ENCODE measurements at regions not wholly inside any gene's neighbourhood (a gene's known extent, or its start where the extent isn't known, plus 50 kb on each side); places are given as distances from the start of the nearest gene placed in this dataset.

DNA sequence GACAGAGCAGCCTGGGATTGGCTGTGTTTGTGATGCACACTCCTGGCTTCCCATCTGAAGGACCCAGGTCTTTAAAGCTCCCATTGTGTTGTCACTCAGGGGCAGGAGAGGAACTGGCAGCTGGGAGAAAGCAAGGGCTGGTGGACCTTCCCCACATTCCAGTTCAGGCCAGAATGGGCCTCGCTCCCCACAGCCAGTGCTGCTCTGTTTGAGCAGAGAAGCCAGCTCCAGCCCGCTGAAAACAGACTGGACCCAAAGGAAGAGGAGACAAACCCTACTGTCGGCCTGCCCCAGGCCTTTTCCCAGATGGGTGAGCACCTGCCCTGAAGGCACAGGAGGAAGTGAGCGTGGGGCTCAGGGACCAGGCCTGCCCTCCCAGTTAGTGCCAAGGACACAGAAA is 499.4 kb downstream of the NPHP4 start:
- DNase-seq = no peak
- no peak for ATAC-seq (ENCODE audit: poor library complexity)
- intact Hi-C loops (cut with DNase I) = no loop called here

DNA sequence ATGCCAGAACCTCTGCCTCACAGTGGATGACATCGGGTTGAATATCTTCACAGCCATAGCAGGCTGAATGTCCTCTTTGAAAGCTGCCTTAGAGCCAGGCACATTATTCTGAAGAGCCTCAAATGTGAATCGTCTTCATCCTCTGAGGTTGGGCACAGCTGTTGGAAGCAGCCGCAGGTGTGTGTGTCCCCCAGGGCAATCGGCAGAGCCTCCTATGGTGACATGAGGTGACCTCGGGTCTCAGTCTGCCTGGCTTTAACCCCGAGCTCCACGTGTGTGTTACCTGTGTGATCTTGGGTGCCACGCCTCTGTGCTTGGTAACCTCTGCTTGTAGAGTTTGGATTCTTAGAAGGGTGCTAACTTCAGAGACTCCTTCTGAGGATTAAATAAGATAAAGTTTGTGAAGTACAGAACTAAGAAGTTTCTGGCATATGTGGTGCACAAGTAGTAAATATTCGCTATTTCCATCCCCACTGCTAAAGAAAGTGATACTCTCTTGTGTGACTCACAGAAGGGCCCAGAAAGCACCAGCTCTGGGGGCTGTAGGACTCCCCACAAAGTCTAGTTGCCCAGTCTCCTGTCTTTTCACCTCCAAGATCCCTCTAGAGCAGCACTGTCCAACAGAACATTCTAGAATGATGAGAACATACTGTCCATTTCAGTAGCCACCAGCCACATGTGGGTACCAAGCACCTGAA is 500.9 kb downstream of the NPHP4 start:
- DNase-seq (no peak), ATAC-seq (ENCODE audit: poor library complexity) (no peak)
- intact Hi-C loops (cut with DNase I) = no loop called here

GRCh38 chr1:5490635-5491034 is 501.6 kb downstream of the NPHP4 start:
- intact Hi-C loops (cut with DNase I) = no loop called here
- DNase-seq (no peak), ATAC-seq (ENCODE audit: poor library complexity) (no peak)

DNA sequence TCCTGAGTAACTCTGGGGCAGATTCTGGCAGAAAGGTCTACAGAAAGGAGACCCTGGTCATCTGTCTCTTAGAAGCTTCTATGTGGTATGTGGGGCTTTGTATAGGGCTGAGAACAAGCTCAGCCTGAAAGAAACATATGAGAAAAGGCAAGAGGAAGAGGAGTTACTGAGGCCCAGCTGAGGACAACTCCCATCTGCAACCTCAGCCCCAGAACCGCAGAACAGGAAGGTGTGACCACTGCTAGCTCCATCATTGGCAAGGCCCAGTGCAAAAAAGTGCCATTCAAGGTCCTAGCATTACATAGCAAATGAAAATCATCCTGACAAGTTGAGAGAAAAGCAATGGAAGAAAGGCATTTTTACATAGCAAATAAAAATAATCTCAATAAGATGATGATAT is 503.8 kb downstream of the NPHP4 start:
- intact Hi-C loops (cut with DNase I) = no loop called here
- DNase-seq = no peak
- no peak for ATAC-seq (ENCODE audit: poor library complexity)

DNA sequence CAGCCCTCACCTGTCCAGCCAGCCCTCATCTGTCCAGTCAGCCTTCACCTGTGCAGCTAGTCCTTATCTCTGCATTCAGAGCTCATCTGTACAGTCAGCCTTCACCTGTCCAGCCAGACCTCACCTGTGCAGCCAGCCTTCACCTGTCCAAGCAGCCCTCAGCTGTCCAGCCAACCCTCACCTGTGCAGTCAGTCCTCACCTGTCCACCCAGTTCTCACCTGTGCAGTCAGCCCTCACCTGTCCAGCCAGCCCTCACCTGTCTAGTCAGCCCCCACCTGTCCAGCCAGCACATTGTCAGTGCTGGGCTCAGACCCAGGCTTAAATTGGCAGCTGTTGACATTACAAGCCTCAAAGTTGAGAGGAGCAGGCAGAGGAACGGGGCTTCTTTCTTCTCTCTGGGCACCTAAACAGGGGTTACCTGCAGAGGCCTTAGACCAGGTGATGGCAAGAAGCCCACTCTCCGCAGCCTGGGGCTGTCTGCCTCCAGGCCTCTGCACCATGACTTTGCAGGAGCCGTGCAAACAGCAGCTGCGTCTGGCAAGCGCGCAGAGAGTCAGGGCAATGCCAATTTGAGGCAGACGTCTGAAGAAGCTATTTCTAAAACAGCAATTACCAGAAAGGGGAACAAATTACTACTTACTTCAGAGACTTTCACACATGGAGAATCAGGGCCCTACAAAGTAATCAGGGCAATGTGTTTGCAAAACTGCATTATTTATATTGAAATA is 506.1 kb downstream of the NPHP4 start:
- intact Hi-C loops (cut with DNase I) = no loop called here
- no peak for DNase-seq
- no peak for ATAC-seq (ENCODE audit: poor library complexity)

DNA sequence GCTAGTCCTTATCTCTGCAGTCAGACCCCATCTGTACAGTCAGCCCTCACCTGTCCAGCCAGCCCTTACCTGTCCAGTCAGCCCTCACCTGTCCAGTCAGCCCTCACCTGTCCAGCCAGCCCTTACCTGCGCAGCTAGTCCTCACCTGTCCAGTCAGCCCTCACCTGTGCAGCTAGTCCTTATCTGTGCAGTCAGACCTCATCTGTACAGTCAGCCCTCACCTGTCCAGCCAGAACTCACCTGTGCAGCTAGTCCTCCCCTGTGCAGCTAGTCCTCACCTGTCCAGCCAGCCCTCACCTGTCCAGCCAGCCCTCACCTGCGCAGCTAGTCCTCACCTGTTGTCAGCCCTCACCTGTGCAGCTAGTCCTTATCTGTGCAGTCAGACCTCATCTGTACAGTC is 506.8 kb downstream of the NPHP4 start:
- no peak for ATAC-seq (ENCODE audit: poor library complexity)
- intact Hi-C loops (cut with DNase I) = no loop called here
- DNase-seq = no peak

DNA sequence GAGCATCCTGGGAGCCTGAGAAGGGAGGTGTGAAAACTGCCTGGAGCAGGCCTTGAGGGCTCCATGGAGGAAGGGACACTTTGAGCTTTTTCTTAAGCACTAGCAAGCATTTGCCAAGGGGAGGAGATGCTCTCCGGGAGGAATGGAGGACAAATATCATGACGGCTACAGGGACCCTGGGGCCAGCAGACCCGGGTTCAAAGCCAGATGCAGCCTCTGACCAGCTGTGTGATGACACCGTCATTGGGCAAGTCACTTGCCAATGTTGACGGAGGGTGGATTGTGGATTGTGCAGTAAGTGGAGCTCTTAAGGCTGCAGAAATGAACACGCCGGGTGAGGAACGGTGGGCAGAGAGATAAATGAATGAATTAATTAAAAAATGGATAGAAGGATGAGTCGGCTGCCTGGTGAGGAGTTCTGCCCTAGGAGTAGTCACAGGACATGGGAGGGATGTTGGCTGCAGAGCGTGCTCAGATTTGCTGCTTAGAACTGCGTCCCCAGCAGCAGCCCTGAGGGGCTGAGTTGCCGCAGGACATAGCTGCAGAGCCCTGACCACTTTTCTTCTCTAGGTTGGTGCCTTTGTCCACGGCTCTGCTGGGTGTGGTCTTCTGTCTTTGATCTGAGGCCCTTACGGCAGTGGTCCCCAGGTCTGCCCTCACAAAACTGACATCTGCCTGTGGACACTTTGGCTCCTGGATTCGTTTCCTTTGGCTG is 507.6 kb downstream of the NPHP4 start:
- intact Hi-C loops (cut with DNase I) = no loop called here
- ATAC-seq (ENCODE audit: poor library complexity) = no peak
- no peak for DNase-seq

GRCh38 chr1:5481889-5482288 is 510.3 kb downstream of the NPHP4 start:
- ATAC-seq (ENCODE audit: poor library complexity) = no peak
- intact Hi-C loops (cut with DNase I) = no loop called here
- DNase-seq = no peak

- intact Hi-C loops (cut with DNase I) = no loop called here
- DNase-seq (no peak), ATAC-seq (ENCODE audit: poor library complexity) (no peak)
Measured at GRCh38 chr1:5480906-5481305, 511.3 kb downstream of the NPHP4 start.

- DNase-seq (no peak), ATAC-seq (ENCODE audit: poor library complexity) (no peak)
- intact Hi-C loops (cut with DNase I) = no loop called here
Measured at GRCh38 chr1:5479876-5480646, 512.2 kb downstream of the NPHP4 start.

DNA sequence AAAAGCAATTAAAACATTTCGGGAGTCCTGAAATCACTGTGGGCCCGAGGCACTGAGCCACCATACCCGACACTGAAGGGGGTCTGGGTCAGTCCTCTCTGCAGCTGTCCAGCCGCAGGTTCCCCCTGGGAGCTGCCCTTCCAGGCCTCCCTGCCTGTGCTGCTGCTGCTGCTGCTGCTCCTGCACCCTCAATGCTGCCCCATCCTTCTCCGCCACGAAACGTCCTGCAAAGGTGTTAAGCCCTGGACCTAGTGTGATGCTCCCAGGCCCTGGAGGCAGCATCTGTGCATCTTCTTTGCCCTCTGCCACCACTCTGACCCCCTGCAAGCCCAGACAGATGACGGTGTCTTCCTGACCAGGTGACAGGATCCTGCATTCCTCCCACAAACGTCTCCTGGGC is 513.3 kb downstream of the NPHP4 start:
- ATAC-seq (ENCODE audit: poor library complexity) (no peak), DNase-seq (no peak)
- intact Hi-C loops (cut with DNase I) = no loop called here

GRCh38 chr1:5478156-5478695 is 514.0 kb downstream of the NPHP4 start:
- no peak for ATAC-seq (ENCODE audit: poor library complexity)
- DNase-seq = no peak

DNA sequence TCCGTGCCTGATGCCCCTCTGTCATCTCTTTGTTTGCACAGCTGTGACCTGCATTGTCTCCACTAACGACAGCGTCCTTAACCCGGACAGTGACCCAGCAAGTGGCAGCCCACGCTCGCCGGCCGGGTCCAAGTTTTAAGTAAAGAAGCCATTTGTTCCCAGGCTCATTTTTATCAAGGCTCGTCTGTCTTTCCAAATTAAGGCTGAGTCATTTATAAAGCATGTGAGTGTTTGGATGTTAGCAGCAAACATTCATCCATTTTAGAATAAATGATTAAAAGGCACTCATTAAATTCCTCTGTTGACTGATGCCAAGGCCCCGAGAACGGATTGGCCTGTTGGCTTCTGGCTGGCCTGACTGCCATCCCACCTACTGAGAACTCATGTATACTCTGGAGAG is 514.5 kb downstream of the NPHP4 start:
- intact Hi-C loops (cut with DNase I) = no loop called here
- no peak for DNase-seq
- ATAC-seq (ENCODE audit: poor library complexity) = no peak

More at GRCh38 chr1:5478156-5478695, 514.0 kb downstream of the NPHP4 start:
- intact Hi-C loops (cut with DNase I) = no loop called here

DNA sequence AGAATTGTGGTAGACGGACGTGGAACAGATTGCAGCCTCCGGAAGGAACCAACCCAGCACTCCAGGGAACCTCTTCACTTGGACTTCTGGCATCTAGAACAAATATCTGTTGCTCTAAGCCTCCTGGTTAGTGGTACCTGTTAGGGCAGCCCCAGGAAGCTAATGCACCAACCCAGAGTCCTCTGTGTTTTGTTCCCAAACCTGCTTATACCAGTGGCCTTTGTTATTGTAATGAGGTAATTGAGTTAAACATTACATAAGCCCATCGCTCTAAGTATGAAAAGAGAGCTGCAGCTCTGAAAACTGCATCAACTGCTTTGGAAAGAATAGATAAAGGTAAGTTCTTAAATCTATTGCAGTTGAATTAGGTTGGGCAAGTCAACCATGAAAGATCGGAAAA is 516.7 kb downstream of the NPHP4 start:
- intact Hi-C loops (cut with DNase I) = no loop called here
- no peak for ATAC-seq (ENCODE audit: poor library complexity)
- no peak for DNase-seq

GRCh38 chr1:5473268-5473667 is 519.0 kb downstream of the NPHP4 start:
- intact Hi-C loops (cut with DNase I) = no loop called here
- no peak for ATAC-seq (ENCODE audit: poor library complexity)
- DNase-seq = no peak

DNA sequence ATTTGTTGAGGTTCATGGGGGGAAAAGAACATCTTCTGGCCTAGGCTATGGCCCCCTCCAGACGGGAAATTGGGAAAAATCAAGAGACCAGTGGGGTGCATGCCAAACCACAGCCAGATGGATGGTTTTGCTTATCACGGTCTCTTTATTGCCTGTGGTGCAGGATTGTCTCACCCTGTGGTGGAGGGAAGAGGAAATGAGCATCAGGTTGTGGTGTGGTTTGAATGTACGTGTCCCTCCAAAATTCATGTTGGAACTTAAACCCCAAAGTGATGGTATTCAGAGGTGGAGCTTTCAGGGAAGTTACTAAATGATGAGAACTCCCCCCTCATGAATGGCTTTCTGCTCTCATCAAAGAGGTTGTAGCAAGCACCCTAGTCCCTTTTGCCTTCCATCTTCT is 525.7 kb downstream of the NPHP4 start:
- intact Hi-C loops (cut with DNase I) = no loop called here
- DNase-seq = no peak
- no peak for ATAC-seq (ENCODE audit: poor library complexity)

DNA sequence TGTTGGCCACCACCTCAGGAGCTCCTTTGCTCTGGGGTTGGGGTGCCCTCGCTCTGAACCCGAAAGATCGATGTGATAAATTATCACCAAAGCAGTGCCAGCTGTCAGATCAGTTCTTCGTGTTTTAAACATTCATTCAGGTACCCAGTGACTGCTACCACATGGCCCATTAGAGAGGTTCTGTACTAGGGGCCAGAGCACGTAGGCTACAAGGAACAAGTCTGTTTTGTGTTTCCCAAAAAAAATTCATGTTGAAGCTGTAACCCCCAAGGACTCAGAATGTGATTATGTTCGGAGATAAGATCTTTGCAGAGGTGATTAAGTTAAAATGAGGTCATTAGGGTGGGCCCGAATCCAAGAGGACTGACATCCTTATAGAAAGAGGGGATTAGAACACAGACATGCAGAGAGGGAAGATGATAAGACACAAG is 526.9 kb downstream of the NPHP4 start:
- intact Hi-C loops (cut with DNase I) = no loop called here
- ATAC-seq (ENCODE audit: poor library complexity) (no peak), DNase-seq (no peak)

DNA sequence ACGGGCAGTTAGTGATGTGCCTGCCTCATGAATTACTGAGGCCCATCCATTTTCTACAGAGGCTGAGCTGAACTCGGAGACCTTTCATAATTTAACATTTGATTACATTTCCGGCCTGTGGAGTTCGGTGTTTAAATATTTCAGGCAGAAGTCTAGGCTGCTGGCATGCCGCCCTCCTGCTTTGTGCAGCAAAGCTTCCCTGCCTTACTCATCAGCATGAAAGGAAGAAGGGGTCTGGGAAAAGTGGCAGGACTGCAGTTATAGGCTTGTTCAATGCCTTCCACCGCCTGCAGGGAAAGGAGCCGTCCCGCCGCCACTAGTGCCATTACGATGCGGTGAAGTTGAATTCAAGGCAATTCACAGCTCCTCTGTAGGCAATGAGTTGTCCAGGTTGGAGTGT is 527.9 kb downstream of the NPHP4 start:
- intact Hi-C loops (cut with DNase I) = no loop called here
- no peak for ATAC-seq (ENCODE audit: poor library complexity)
- no peak for DNase-seq

- intact Hi-C loops (cut with DNase I) = no loop called here
- DNase-seq (no peak), ATAC-seq (ENCODE audit: poor library complexity) (no peak)
Measured at GRCh38 chr1:5460974-5461373, 531.3 kb downstream of the NPHP4 start.
